ENCODE measurements at regions not wholly inside any gene's neighbourhood (a gene's known extent, or its start where the extent isn't known, plus 50 kb on each side); places are given as distances from the start of the nearest gene placed in this dataset.
"Not testable (repeated sequence)": the region's sequence is repeated elsewhere in the genome, so short reads cannot be mapped to it uniquely, and the experiment has no call there.

- no peak for DNase-seq
Measured at GRCh38 chr15:96472681-96473080, 142.2 kb downstream of the NR2F2 start.

- no peak for DNase-seq
Measured at GRCh38 chr15:96473556-96473955, 143.1 kb downstream of the NR2F2 start.

GRCh38 chr15:96474231-96474664 is 143.7 kb downstream of the NR2F2 start:
- no peak for DNase-seq

GRCh38 chr15:96477227-96477626 is 146.7 kb downstream of the NR2F2 start:
- DNase-seq, result no peak

- DNase-seq, result not testable (repeated sequence)
Measured at GRCh38 chr15:96484412-96484811, 153.9 kb downstream of the NR2F2 start.

- DNase-seq, result no peak
Measured at GRCh38 chr15:96484830-96485229, 154.3 kb downstream of the NR2F2 start.

- no peak for DNase-seq
Measured at GRCh38 chr15:96487245-96487644, 156.7 kb downstream of the NR2F2 start.

GRCh38 chr15:96491066-96491699 is 160.7 kb downstream of the NR2F2 start:
- not testable (repeated sequence) for DNase-seq

GRCh38 chr15:96491700-96492644 is 161.5 kb downstream of the NR2F2 start:
- not testable (repeated sequence) for DNase-seq

GRCh38 chr15:96494505-96494904 is 164.0 kb downstream of the NR2F2 start:
- DNase-seq, result no peak

GRCh38 chr15:96495386-96495785 is 164.9 kb downstream of the NR2F2 start:
- DNase-seq, result no peak

- no peak for DNase-seq
Measured at GRCh38 chr15:96497951-96498350, 167.5 kb downstream of the NR2F2 start.

- DNase-seq, result no peak
Measured at GRCh38 chr15:96500508-96500907, 170.0 kb downstream of the NR2F2 start.

- no peak for DNase-seq
Measured at GRCh38 chr15:96501362-96501761, 170.9 kb downstream of the NR2F2 start.

GRCh38 chr15:96502196-96502595 is 171.7 kb downstream of the NR2F2 start:
- no peak for DNase-seq

- DNase-seq, result no peak
Measured at GRCh38 chr15:96503276-96503675, 172.8 kb downstream of the NR2F2 start.

GRCh38 chr15:96504371-96504770 is 173.9 kb downstream of the NR2F2 start:
- no peak for DNase-seq

GRCh38 chr15:96505014-96505413 is 174.5 kb downstream of the NR2F2 start:
- DNase-seq, result no peak

GRCh38 chr15:96514607-96515285 is 184.2 kb downstream of the NR2F2 start:
- DNase-seq, result no peak

- no peak for DNase-seq
Measured at GRCh38 chr15:96515371-96515770, 184.9 kb downstream of the NR2F2 start.

GRCh38 chr15:96521386-96521785 is 190.9 kb downstream of the NR2F2 start:
- no peak for DNase-seq

- DNase-seq, result no peak
Measured at GRCh38 chr15:96524676-96525417, 194.3 kb downstream of the NR2F2 start.

- DNase-seq, result no peak
Measured at GRCh38 chr15:96535148-96535547, 204.6 kb downstream of the NR2F2 start.
